ENCODE measurements at regions not wholly inside any gene's neighbourhood (a gene's known extent, or its start where the extent isn't known, plus 50 kb on each side); places are given as distances from the start of the nearest gene placed in this dataset.
"Not testable (repeated sequence)": the region's sequence is repeated elsewhere in the genome, so short reads cannot be mapped to it uniquely, and the experiment has no call there.

DNA sequence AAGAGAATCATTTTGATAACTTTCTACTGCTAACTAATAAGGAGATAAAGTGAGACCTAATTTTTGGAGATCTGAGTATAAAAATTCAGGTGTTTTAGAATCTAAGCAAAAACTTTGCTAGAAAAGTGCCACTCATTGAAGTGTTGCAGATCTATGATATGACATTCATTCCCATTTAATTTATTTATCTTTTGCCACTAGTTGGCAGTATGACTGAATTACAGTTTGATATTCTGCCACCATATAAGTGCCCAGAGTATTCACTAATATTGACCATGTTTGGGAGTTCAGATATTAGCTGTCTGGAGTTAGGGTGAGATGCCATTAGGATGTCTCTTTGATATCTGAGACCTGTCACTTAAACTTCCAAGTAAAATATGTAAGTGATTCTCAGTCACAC, 251.3 kb upstream of the GBE1 start:
- DNase-seq: no peak

DNA sequence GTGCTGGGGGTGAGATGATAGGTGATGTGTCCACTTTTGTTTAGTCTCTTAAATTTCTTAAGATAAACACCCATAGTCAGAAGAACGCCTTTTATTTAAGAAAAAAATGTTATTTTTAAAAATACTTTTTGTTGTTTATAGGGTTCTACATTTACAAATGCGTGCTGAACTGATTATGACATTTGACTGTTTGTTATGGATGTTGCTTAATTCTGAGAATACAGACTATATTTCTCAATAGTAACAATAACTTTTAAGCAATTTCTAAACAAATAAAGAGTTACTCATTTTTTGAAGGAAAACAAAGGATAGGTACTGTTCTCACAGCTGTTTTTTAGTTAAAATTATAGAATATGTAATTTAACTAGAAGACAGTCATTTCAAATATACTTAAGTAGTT, 249.9 kb upstream of the GBE1 start:
- no peak for DNase-seq

GRCh38 chr3:82005266-82005665, 243.8 kb upstream of the GBE1 start:
- DNase-seq: no peak

DNA sequence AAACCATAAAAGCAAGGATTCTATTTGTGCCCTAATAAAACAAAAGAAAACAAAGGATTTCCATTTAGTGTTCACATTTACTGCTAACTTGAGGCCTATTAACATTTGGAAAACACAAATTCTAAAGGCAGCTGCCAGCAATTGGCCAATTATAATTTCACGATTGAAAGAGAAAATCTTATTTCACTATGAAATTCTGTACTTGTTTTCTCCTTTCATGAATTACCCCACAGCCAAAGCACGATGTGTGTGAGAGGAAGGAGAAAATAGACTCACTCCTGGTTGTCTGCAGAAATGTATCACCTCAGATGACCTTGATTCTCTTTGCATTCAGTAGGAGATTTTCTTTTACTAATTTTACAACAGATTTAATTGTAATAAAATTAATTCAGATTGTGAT, 242.8 kb upstream of the GBE1 start:
- no peak for DNase-seq

DNA sequence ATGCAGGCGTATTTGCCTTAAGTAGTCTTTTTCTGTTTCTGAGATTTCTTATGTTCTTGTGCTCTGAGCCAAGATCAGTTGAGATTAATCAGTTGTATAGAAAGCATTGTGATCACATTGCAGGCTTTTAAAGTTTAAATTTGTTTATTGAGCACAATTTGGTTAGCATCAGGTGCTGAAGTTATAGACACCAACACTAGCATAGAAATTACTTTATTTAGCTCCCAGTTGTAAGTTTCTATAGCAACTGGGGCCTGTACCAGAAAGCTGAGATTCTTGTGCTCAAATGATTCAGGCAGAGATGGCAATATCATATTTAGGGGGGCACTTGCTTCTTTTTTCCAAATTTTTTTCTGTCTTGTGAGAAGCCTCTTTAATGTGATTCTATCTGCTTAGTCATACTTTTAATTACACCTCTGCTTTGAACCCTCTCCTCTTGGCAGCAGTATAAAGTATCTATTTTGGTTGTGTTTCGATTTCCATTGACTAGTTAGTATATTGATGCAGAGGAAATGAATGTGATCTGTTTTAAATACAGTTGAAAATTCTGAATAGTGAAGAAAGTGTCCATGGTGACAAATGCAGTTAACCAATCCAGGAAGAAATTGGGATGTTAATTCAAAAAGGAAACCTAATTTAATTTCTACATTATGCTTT, 241.7 kb upstream of the GBE1 start:
- no peak for DNase-seq

DNA sequence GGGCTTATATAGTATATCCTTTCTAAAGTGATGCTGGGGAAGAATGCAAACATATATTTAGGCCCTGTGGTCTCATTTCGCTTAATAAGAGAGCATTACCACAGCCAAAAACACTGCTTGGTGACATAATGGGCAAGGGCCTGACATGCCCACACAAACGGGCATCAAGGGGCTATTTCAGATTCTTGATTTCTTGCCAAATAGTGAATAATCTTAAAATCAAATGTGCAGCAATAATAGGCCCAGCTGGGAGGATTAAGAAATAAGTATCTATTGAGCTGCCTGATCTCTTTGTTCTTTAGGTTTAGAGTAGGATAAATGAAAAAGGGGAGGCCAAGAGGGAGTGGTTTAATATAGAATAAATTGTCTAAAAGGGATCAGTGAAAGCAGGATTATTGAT, 241.0 kb upstream of the GBE1 start:
- no peak for DNase-seq

- DNase-seq: no peak
Measured at GRCh38 chr3:82001276-82001923, 240.0 kb upstream of the GBE1 start.

GRCh38 chr3:82000773-82001172, 239.3 kb upstream of the GBE1 start:
- no peak for DNase-seq

GRCh38 chr3:82000350-82000749, 238.9 kb upstream of the GBE1 start:
- no peak for DNase-seq

DNA sequence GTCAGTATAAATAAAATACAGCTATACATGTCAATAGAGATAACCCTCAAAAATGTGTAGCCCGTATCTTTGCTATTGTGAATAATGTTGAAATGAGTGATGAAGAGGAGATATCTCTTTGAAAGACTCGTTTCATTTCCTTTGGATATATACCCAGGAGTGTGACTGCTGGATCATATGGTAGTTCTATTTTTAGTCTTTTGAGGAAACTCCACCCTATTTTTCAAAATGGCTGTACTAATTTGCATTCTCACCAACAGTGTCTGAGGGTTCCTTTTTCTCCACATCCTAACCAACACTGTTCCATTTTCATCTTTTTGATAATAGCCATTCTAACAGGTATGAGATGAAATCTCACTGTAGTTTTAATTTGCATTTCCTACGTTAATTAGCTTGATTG, 237.5 kb upstream of the GBE1 start:
- no peak for DNase-seq

DNA sequence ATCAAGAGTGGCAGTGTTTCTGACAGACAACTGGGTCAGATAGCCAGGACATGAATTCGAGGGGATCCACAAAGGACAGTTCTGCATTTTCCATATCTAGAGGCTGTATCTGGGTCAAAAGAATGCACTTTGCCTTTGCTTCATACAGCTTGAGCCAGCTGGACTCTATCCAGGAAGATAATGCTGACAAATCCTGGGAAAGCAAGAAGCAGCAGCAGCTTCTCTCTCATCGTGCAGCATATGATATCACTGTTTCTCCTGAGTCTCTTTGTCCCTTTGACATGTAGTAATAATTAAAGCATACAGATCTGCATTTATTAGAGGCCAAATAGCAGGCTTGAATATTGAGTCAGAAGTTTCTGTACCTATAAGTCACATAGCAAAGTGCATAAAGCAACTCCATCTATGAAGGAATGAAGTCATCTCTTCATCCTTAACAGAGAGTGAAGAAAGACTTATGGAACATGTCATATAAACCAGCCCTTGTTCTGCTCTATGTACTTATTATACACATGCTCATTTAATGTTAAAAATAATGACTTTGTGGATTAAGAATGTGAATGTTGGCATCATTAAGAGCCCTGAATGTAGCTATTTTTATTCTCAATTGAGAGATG, 236.8 kb upstream of the GBE1 start:
- DNase-seq: no peak

- DNase-seq: no peak
Measured at GRCh38 chr3:81997390-81997789, 235.9 kb upstream of the GBE1 start.

DNA sequence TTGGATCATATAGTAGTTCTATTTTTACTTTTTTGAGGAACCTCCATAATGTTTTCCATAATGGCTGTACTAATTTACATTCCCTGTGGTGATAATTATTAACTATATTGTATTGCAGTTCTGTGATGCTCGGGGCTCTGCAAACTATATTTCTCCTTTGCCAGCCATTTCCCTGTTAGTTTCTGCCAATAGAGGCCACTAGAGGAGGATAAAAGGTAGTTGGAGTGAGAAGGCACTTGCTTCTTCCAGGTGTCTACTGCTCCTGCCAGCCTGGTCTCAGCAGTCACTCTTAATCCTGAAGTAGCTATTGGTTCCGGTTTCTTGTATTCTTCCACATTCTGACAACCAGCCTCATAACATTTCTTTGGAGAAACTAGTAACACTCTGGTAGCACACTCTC, 233.9 kb upstream of the GBE1 start:
- no peak for DNase-seq

GRCh38 chr3:81989758-81990157, 228.3 kb upstream of the GBE1 start:
- no peak for DNase-seq

DNA sequence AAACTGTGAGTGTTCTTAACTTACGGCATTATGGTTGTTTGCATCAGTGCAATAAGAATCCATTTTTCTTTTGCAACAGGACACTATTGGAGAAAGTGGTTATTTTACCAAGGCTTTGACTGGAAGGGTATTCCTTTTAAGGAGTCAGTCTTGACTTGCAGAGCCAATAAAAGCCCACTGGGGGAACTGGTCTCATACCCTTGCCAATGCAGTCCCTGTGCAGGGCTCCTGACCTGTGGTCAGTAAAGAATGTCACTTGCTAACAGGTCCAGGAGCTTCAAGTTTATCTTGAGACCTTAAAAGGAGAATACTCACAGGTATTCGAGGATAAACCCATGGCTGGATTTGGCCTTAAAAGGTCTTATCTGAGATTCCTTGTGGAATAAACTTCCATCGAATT, 227.8 kb upstream of the GBE1 start:
- DNase-seq: no peak

- not testable (repeated sequence) for DNase-seq
Measured at GRCh38 chr3:81987412-81987811, 226.0 kb upstream of the GBE1 start.

- no peak for DNase-seq
Measured at GRCh38 chr3:81985996-81986723, 224.7 kb upstream of the GBE1 start.

GRCh38 chr3:81983382-81983781, 221.9 kb upstream of the GBE1 start:
- no peak for DNase-seq

DNA sequence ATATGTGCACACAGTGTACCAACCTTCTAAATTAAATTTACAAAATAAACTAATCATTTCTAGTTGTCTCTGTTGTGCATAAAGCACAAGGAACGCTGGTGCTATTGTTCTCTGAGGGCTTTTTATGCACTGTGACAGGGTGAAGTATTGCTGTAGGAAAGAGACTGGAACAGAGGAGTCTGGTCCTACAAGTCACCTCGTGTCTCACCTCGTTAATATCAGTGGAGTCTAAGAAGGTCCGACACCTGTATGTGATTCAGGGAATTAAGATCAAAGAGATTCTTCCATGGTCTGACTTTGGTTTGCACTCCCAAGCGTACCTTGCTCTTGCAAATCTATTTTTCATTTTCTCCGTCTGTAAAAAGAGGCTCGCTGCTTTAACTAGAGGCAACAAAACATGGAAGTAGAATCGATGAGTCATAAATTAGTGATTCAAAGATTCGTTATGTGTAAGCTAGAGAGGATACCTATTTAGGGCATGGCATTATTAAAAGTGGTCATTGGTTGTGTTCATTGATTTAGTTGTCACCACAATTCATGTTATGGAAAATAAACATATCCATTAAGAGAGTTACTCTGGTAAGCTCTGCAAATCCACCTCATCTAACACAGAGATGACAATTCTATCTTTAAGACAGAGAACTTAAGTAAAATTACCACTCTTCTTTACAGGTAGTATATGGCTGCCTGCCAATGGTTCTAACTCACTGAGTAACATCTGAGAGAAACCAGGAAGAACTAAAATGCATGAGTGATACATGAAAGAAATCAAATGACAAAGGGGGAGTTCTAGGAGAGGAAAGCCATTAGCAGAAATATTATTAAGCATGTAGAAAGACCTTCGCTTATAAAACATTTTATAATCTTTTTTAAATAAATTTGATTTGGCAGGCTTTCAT, 219.4 kb upstream of the GBE1 start:
- no peak for DNase-seq

DNA sequence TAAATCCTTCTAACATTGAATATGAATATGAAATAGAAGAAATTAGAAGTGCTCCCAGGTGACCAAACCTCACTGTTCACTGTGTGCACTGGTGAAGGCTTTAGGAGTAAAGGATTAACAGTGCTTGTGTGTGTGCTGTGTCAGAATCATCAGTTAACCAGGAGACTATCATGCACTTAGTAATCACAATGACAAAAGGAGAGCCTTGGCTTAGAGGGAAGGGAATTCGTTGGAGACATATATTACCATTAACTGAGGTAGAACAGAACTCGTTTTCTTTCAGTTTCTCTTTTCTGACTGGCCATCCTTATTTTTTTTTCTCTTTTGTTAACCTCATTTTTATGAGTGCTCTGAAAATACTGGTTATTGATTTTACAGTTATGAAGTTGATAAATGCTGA, 213.3 kb upstream of the GBE1 start:
- no peak for DNase-seq

DNA sequence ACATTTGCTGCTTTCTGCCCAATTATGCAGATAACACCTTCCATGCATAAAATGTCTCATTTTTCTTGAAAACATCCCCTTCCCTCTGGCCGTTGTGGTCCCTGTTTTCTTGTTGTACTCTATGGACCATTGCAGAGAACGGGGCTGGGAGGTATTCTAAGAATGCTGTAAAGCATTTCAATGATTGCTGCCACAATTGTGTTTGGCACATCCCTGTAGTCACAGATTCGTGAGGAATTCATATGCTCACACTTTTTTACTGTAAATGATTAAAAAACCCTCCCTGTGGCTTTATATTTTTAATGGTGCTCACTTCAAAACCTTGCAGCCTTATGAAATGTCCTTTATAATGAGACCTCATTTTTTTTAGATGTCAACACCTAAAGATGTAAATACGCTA, 207.2 kb upstream of the GBE1 start:
- no peak for DNase-seq

DNA sequence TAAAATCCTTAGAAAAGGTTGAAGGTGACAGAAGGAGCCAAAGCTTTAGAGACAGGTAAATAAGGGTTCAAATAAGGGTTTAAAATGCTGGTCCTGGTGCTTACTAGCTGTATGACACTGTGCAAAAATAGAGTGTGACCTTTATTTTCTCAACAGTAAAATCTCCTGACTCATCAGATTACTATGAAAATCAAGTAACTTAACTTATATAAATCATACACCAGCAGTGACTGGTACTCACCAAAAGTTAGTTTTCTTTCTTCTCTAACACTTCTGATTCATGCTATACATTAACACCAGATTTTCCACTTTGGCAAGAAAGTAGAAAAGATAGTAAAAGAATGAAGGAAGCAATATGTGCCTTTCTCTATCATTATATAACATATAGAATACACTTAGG, 205.9 kb upstream of the GBE1 start:
- no peak for DNase-seq
